ENCODE measurements at regions not wholly inside any gene's neighbourhood (a gene's known extent, or its start where the extent isn't known, plus 50 kb on each side); places are given as distances from the start of the nearest gene placed in this dataset.

DNA sequence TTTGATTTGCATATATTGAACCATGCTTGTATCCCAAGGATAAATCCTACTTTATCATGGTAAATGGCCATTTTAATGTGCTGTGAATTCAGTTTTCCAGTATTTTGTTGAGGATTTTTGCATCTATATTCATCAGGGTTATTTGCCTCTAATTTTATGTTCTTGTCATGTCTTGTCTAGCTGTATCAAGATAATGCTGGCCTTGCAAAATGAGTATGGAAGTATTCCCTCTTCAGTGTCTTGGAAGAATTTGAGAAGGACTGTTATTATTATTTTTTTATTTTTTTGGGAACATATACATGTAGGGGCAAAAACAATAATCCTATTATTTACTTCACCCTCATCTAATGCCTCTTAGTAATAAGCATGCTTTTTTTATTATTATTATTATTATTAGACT is 398.0 kb upstream of the KCNH7 start:
- H3K4me3 ChIP-seq (ENCODE audit: low read length in 2 of 2) = no peak overlapping the region
- intact Hi-C loops (cut with DNase I) = no loop called here
- peaks cover 2% of the 10 kb centered on the region for H3K9me3 ChIP-seq (ENCODE audit: control insufficient read depth, low read length)
- DNase-seq (no peak), ATAC-seq (ENCODE audit: low FRiP score) (no peak)
- H3K4me1 ChIP-seq (ENCODE audit: control insufficient read depth in 1 of 2, insufficient read depth in 2 of 2, low read length in 2 of 2) = peaks cover 0 to 2% of the 10 kb centered on the region in 2 donors
- H3K27me3 ChIP-seq (ENCODE audit: control insufficient read depth in 1 of 2, insufficient read depth in 2 of 2, low read length in 1 of 2) = no peaks in the 10 kb centered on the region
- H3K27ac ChIP-seq (ENCODE audit: low read depth in 1 of 2, low read length in 2 of 2) = no peak overlapping the region
- H3K36me3 ChIP-seq (ENCODE audit: control insufficient read depth in 1 of 2, insufficient read depth in 2 of 2, low read length in 1 of 2) = no peaks in the 10 kb centered on the region

DNA sequence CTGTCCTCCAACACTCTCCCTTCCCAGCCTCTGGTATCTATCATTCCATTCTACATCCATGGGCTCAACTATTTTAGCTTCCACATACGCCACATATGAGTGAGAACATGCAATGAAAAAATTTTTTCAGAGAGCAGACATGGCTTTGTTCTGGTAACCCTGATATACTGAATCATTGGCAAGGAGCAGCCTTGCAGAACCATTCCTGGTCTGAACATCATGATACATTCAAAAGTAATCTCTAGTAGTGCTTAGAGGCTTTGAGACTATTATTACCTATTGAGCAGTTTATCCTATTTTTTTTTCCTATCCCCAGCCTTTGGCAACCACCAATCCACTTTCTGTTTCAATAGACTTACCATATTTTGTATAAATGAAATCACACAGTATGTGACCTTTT is 393.1 kb upstream of the KCNH7 start:
- ATAC-seq (ENCODE audit: low FRiP score) (no peak), DNase-seq (no peak)
- H3K27me3 ChIP-seq (ENCODE audit: control insufficient read depth in 1 of 2, insufficient read depth in 2 of 2, low read length in 1 of 2) = no peaks in the 10 kb centered on the region
- H3K4me3 ChIP-seq (ENCODE audit: low read length in 2 of 2) = no peak overlapping the region
- 91% methylated on average over 1 of the region's 1 CpG for WGBS, 2 donors
- no peaks in the 10 kb centered on the region for H3K36me3 ChIP-seq (ENCODE audit: control insufficient read depth in 1 of 2, insufficient read depth in 2 of 2, low read length in 1 of 2)
- intact Hi-C loops (cut with DNase I) = no loop called here
- H3K9me3 ChIP-seq (ENCODE audit: control insufficient read depth, low read length) = no peaks in the 10 kb centered on the region
- H3K27ac ChIP-seq (ENCODE audit: low read depth in 1 of 2, low read length in 2 of 2) = no peak overlapping the region
- H3K4me1 ChIP-seq (ENCODE audit: control insufficient read depth in 1 of 2, insufficient read depth in 2 of 2, low read length in 2 of 2) = peaks cover 0 to 2% of the 10 kb centered on the region in 2 donors

DNA sequence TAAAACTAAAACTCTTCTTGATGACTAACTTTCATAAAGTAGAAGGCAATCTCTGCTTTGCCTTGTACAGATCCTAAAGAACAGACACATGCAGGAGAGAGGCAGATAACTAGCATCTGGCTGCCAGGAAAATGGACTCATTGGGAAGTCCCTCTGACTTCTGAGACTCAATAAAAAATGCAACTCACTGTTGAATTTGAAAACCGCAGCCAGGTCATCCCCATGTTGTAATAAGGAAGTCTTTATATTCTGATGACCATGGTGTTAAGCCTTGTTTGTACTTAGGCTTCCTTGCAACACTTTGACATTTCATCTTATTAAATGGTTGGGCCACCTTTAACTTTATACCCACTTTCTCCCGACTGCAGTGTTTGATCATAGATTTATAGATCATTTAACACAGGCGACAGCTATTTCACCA is 375.1 kb upstream of the KCNH7 start:
- intact Hi-C loops (cut with DNase I) = no loop called here
- peaks cover 1% of the 10 kb centered on the region for H3K9me3 ChIP-seq (ENCODE audit: control insufficient read depth, low read length)
- H3K27me3 ChIP-seq (ENCODE audit: control insufficient read depth in 1 of 2, insufficient read depth in 2 of 2, low read length in 1 of 2) = peaks cover 0 to 2% of the 10 kb centered on the region in 2 donors
- no peak overlapping the region for H3K27ac ChIP-seq (ENCODE audit: low read depth in 1 of 2, low read length in 2 of 2)
- H3K36me3 ChIP-seq (ENCODE audit: control insufficient read depth in 1 of 2, insufficient read depth in 2 of 2, low read length in 1 of 2) = no peaks in the 10 kb centered on the region
- H3K4me1 ChIP-seq (ENCODE audit: control insufficient read depth in 1 of 2, insufficient read depth in 2 of 2, low read length in 2 of 2) = no peaks in the 10 kb centered on the region
- ATAC-seq (ENCODE audit: low FRiP score) (no peak), DNase-seq (no peak)
- no peak overlapping the region for H3K4me3 ChIP-seq (ENCODE audit: low read length in 2 of 2)
- 71 to 82% methylated on average over 3 of the region's 3 CpGs for WGBS, 2 donors

DNA sequence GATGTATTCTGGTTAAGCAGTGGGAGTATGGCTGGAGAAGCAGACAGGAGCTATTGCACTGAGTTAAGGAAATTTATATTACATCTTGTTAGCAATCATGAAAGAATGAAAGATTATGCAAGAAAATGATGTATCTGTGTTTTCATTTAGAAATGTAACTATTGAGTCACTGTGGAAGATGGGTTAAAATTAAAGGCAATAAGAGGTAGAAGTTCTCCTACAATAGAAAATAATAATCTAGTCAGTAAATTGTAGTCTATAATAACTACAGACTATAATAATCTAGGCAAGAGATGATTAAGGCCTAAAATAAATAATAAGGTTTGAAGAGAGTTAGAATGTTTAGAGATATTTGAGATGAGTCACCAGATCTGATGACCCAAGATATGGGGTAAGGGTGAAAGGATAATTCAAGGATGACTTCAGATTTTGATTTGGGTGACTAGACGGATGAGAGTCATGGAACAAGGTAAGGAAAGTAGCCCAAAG is 371.9 kb upstream of the KCNH7 start:
- Histone ChIP-seq H3K4me1 (ENCODE audit: control insufficient read depth in 1 of 2, insufficient read depth in 2 of 2, low read length in 2 of 2) (no peaks in the 10 kb centered on the region), H3K27ac (ENCODE audit: low read depth in 1 of 2, low read length in 2 of 2) (no peak overlapping the region), H3K4me3 (ENCODE audit: low read length in 2 of 2) (no peak overlapping the region), H3K36me3 (ENCODE audit: control insufficient read depth in 1 of 2, insufficient read depth in 2 of 2, low read length in 1 of 2) (no peaks in the 10 kb centered on the region), H3K27me3 (ENCODE audit: control insufficient read depth in 1 of 2, insufficient read depth in 2 of 2, low read length in 1 of 2) (peaks cover 0 to 2% of the 10 kb centered on the region in 2 donors), H3K9me3 (ENCODE audit: control insufficient read depth, low read length) (peaks cover 1% of the 10 kb centered on the region)
- 93 to 96% methylated on average over 1 of the region's 1 CpG for WGBS, 2 donors
- intact Hi-C loops (cut with DNase I) = no loop called here
- ATAC-seq (ENCODE audit: low FRiP score) (no peak), DNase-seq (no peak)

DNA sequence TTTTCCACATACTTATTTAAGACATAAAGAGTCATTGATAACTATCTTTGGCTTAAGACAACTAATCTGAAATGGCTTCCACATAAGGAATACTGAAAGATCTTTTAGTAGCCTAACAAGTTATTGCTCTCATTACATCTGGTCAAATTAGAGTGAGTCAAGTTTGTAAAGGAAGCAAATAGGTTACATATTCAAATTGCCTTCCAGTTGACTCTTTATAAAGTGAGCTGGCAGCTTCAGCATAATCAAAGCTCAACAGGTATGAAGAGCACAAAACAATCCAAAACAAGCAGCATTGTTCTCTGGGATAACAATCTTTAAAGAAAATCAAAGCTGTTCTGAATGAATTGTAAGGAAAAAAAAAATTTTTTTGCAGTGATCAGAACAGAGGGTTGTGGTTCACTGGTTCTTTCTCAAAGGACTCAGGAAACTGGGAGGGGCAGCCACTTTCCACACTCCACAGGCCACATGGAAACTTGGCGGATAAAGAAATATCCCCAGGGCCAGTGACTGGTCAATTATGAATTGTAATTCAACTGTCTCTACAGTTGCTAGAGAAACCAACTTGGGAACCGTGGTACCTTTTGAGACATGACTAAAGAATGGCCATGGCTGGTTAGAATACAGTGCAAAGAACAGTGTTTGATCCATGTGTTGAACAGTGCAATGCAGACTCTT is 369.3 kb upstream of the KCNH7 start:
- Histone ChIP-seq H3K4me1 (ENCODE audit: control insufficient read depth in 1 of 2, insufficient read depth in 2 of 2, low read length in 2 of 2) (no peaks in the 10 kb centered on the region), H3K27ac (ENCODE audit: low read depth in 1 of 2, low read length in 2 of 2) (no peak overlapping the region), H3K27me3 (ENCODE audit: control insufficient read depth in 1 of 2, insufficient read depth in 2 of 2, low read length in 1 of 2) (no peaks in the 10 kb centered on the region), H3K36me3 (ENCODE audit: control insufficient read depth in 1 of 2, insufficient read depth in 2 of 2, low read length in 1 of 2) (no peaks in the 10 kb centered on the region), H3K4me3 (ENCODE audit: low read length in 2 of 2) (no peak overlapping the region), H3K9me3 (ENCODE audit: control insufficient read depth, low read length) (no peaks in the 10 kb centered on the region)
- ATAC-seq (ENCODE audit: low FRiP score) (no peak), DNase-seq (no peak)
- intact Hi-C loops (cut with DNase I) = no loop called here
- 88 to 89% methylated on average over 2 of the region's 2 CpGs for WGBS, 2 donors

DNA sequence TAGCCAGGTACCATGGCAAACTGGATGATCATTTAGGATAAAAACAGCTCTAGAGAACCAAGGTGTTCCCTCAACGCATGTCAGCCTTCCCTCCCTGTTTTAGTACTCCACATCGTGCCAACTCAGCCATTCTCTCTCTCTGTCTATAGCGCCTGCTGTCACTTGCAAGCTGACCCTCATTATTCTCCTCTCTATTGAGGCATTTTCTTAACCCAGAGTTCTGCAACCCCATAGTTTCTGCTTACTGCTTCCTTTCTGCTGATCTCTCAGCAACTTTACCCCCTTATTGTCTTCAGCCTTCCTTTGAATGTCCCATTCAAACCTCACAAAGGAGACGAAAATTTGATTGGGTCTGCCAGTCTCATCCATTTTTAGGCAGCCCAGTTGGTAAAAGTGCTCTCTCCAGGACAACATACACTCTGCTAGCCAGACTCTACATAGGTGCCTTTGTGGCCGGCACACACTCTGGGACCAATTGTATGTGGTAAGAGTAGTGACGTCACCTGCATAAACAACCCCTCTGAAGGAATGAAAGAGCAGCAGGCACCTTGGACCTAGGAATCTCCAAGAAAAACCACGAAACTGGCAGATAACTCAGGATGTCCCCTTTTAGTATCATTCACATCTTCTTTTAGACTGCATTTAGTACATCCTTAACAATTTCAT is 367.2 kb upstream of the KCNH7 start:
- WGBS, 2 donors = 69 to 72% methylated on average over 7 of the region's 7 CpGs
- DNase-seq (no peak), ATAC-seq (ENCODE audit: low FRiP score) (no peak)
- intact Hi-C loops (cut with DNase I) = no loop called here
- no peaks in the 10 kb centered on the region for H3K4me1 ChIP-seq (ENCODE audit: control insufficient read depth in 1 of 2, insufficient read depth in 2 of 2, low read length in 2 of 2)
- no peak overlapping the region for H3K4me3 ChIP-seq (ENCODE audit: low read length in 2 of 2)
- no peaks in the 10 kb centered on the region for H3K27me3 ChIP-seq (ENCODE audit: control insufficient read depth in 1 of 2, insufficient read depth in 2 of 2, low read length in 1 of 2)
- H3K27ac ChIP-seq (ENCODE audit: low read depth in 1 of 2, low read length in 2 of 2) = no peak overlapping the region
- no peaks in the 10 kb centered on the region for H3K9me3 ChIP-seq (ENCODE audit: control insufficient read depth, low read length)
- no peaks in the 10 kb centered on the region for H3K36me3 ChIP-seq (ENCODE audit: control insufficient read depth in 1 of 2, insufficient read depth in 2 of 2, low read length in 1 of 2)

DNA sequence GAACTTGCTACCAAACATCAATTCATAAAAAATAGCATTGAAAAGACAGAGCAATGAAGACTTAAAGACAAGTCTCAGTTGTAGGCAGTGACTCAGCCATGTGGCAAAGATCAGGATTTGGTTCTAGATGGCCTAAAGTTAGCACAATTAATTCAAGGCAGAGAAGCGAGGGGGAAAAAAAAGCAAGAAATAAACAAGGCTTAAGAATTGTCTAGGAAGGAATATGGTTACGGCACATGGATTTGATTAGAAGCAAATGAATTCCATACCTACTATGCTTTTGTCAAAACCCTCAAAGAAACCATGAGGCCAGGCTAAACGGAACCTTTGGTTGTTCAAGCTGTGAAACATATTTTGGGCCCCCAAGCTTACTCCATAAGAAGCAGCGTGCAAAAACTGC is 362.2 kb upstream of the KCNH7 start:
- Histone ChIP-seq H3K36me3 (ENCODE audit: control insufficient read depth in 1 of 2, insufficient read depth in 2 of 2, low read length in 1 of 2) (no peaks in the 10 kb centered on the region), H3K4me3 (ENCODE audit: low read length in 2 of 2) (no peak overlapping the region), H3K9me3 (ENCODE audit: control insufficient read depth, low read length) (no peaks in the 10 kb centered on the region), H3K27me3 (ENCODE audit: control insufficient read depth in 1 of 2, insufficient read depth in 2 of 2, low read length in 1 of 2) (no peaks in the 10 kb centered on the region), H3K4me1 (ENCODE audit: control insufficient read depth in 1 of 2, insufficient read depth in 2 of 2, low read length in 2 of 2) (no peaks in the 10 kb centered on the region), H3K27ac (ENCODE audit: low read depth in 1 of 2, low read length in 2 of 2) (no peak overlapping the region)
- ATAC-seq (ENCODE audit: low FRiP score) (no peak), DNase-seq (no peak)
- WGBS, 2 donors = 93 to 95% methylated on average over 4 of the region's 4 CpGs
- intact Hi-C loops (cut with DNase I) = no loop called here

DNA sequence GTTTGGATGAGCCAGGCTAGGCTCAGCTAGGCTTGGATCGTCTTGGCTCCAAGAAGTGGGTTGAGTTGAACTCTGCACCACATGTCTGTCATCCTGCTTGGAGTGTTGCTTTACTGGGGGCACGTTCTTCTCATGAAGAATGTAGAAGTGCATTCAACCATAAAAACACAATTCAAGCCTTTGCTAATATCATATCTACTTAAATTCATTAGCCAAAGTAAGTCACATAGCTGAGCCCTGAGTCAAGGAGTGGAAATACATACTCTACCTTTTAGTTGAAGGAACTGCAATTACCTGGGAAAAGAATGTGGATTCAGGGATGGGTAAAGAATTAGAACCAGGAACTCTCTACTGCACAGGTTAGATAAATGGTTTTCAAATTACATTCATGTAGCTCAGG is 360.4 kb upstream of the KCNH7 start:
- ATAC-seq (ENCODE audit: low FRiP score) (no peak), DNase-seq (no peak)
- Histone ChIP-seq H3K4me3 (ENCODE audit: low read length in 2 of 2) (no peak overlapping the region), H3K27ac (ENCODE audit: low read depth in 1 of 2, low read length in 2 of 2) (no peak overlapping the region), H3K36me3 (ENCODE audit: control insufficient read depth in 1 of 2, insufficient read depth in 2 of 2, low read length in 1 of 2) (no peaks in the 10 kb centered on the region), H3K27me3 (ENCODE audit: control insufficient read depth in 1 of 2, insufficient read depth in 2 of 2, low read length in 1 of 2) (no peaks in the 10 kb centered on the region), H3K4me1 (ENCODE audit: control insufficient read depth in 1 of 2, insufficient read depth in 2 of 2, low read length in 2 of 2) (no peaks in the 10 kb centered on the region), H3K9me3 (ENCODE audit: control insufficient read depth, low read length) (no peaks in the 10 kb centered on the region)
- intact Hi-C loops (cut with DNase I) = no loop called here
- 80% methylated on average over 2 of the region's 2 CpGs for WGBS, 2 donors

DNA sequence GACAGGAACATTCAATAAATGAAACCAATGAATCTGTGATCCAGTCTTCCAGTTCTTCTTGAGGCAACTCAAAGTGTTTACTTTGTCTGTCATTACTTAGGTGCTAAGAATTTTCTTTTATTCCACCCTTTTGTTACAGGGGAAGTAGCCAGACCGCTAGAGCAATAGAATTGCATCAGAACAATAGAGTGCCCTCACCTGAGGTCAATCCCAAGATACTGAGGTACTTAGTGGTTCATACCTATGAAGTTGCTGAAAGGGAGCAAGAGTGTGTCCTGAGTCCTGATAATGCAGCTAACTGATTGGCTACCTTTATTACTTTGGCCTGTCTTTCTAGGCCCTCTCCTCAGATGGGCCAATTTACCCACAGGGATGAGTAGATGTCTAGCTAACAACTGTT is 359.4 kb upstream of the KCNH7 start:
- Histone ChIP-seq H3K4me1 (ENCODE audit: control insufficient read depth in 1 of 2, insufficient read depth in 2 of 2, low read length in 2 of 2) (no peaks in the 10 kb centered on the region), H3K36me3 (ENCODE audit: control insufficient read depth in 1 of 2, insufficient read depth in 2 of 2, low read length in 1 of 2) (no peaks in the 10 kb centered on the region), H3K27me3 (ENCODE audit: control insufficient read depth in 1 of 2, insufficient read depth in 2 of 2, low read length in 1 of 2) (no peaks in the 10 kb centered on the region), H3K4me3 (ENCODE audit: low read length in 2 of 2) (no peak overlapping the region), H3K27ac (ENCODE audit: low read depth in 1 of 2, low read length in 2 of 2) (no peak overlapping the region), H3K9me3 (ENCODE audit: control insufficient read depth, low read length) (no peaks in the 10 kb centered on the region)
- intact Hi-C loops (cut with DNase I) = no loop called here
- 73 to 86% methylated on average over 1 of the region's 1 CpG for WGBS, 2 donors
- DNase-seq (no peak), ATAC-seq (ENCODE audit: low FRiP score) (no peak)

Data from aorta (tissue), 5 donors.